Esophagus squamous epithelium (tissue), 5 donors: ENCODE measurements at regions not wholly inside any gene's neighbourhood (a gene's known extent, or its start where the extent isn't known, plus 50 kb on each side); places are given as distances from the start of the nearest gene placed in this dataset.

ENCODE experiments used
- DNase-seq: peaks from one replicate; lab custom pipeline; 2025; lab: John Stamatoyannopoulos, UW
- H3K27ac ChIP-seq, 4 donors: fragments of 200-600 bp; sonication (generic); one replicate each; pipeline ENCODE4 v1.5.1; 2016 to 2019; ENCODE audit warnings: mild to moderate bottlenecking in 1 of 4
- H3K27me3 ChIP-seq, 4 donors: fragments of 200-600 bp; sonication (generic); 1 replicate in 3 of 4; 2 replicates in 1 of 4; pipeline versions ENCODE4 v1.5.1 to v1.6.0; 2017 to 2021; ENCODE audit warnings: antibody characterized with exemption in 1 of 4
- H3K36me3 ChIP-seq, 3 donors: fragments of 200-600 bp; sonication (generic); one replicate each; pipeline ENCODE4 v1.5.1; 2016 to 2019
- H3K4me1 ChIP-seq, 3 donors: fragments of 200-600 bp; sonication (generic); one replicate each; pipeline ENCODE4 v1.5.1; 2017 to 2019
- H3K4me3 ChIP-seq, 4 donors: fragments of 200-600 bp; sonication (generic); 1 replicate in 3 of 4; 2 replicates in 1 of 4; pipeline ENCODE4 v1.5.1; 2016 to 2019; ENCODE audit warnings: mild to moderate bottlenecking in 2 of 4, moderate library complexity in 1 of 4
- H3K9me3 ChIP-seq, 3 donors: fragments of 200-600 bp; sonication (generic); one replicate each; pipeline ENCODE4 v1.5.1; 2016 to 2019
- POLR2A ChIP-seq, 4 donors: fragments of 450-650 bp; IDR thresholded peaks; one replicate each; pipeline ENCODE4 v1.6.1; 2017; ENCODE audit warnings: antibody characterized with exemption in 4 of 4, mild to moderate bottlenecking in 4 of 4, moderate library complexity in 3 of 4
- WGBS, 2 donors: methylation state at CpG; one replicate each; pipeline ENCODE4 v1.1.5; 2018; 5-methylcytosine and 5-hydroxymethylcytosine counted together
- intact Hi-C: fragments of 100-400 bp; cut with DNase I; formaldehyde crosslinking; loops from one replicate; pipeline ENCODE4 v1.15.0; 2022
- TF ChIP-seq, protein P1 (sequence below), 6 experiments: fragments of 450-650 bp in 4 of 6; fragments of 200-600 bp in 2 of 6; sonication (generic) in 2 of 6; IDR thresholded peaks; one replicate each; pipeline ENCODE4 v1.5.1; 2016 to 2019; ENCODE audit warnings: antibody characterized with exemption in 6 of 6, mild to moderate bottlenecking in 4 of 6, moderate library complexity in 4 of 6
- donor health status: DM: yes; HTN: yes; CAD: no.

- WGBS, 2 donors: 75 to 86% methylated on average over 2 of the region's 2 CpGs
- H3K4me3 ChIP-seq: no peak overlapping the region
- H3K27ac ChIP-seq: no peak overlapping the region
- peaks cover 0 to 21% (median 0%) of the 10 kb centered on the region in 4 donors for H3K27me3 ChIP-seq
- no peaks in the 10 kb centered on the region for H3K36me3 ChIP-seq
- intact Hi-C loops: no loop called here
- no peaks in the 10 kb centered on the region for H3K9me3 ChIP-seq
- no peak for DNase-seq
- H3K4me1 ChIP-seq: no peaks in the 10 kb centered on the region
- TF ChIP-seq POLR2A (IDR thresholded peaks at IDR 0.05): no peak
- TF ChIP-seq, protein P1, sequence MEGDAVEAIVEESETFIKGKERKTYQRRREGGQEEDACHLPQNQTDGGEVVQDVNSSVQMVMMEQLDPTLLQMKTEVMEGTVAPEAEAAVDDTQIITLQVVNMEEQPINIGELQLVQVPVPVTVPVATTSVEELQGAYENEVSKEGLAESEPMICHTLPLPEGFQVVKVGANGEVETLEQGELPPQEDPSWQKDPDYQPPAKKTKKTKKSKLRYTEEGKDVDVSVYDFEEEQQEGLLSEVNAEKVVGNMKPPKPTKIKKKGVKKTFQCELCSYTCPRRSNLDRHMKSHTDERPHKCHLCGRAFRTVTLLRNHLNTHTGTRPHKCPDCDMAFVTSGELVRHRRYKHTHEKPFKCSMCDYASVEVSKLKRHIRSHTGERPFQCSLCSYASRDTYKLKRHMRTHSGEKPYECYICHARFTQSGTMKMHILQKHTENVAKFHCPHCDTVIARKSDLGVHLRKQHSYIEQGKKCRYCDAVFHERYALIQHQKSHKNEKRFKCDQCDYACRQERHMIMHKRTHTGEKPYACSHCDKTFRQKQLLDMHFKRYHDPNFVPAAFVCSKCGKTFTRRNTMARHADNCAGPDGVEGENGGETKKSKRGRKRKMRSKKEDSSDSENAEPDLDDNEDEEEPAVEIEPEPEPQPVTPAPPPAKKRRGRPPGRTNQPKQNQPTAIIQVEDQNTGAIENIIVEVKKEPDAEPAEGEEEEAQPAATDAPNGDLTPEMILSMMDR (IDR thresholded peaks at IDR 0.05): no peak
These were observed 124.1 kb upstream of the SORCS3 start for GRCh38 chr10:104516986-104517385.

DNA sequence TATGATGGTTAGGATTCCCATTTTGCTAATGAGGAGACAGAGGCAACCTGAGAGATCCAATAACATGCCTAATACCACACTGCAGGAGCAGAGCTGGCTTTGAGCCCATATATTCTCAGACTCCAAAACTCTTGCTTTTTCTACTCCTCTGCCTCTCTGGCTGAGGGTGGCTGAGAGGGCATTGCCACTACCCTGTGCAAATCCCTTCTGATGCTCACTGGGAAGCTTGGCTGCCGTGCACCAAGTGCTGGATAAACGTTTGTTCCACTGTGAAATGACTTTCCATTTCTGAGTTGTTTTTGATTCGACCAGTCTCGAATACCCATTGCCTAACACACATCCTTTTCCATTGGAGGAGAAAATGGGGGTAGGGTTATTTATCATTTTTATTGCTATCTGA lies 123.1 kb upstream of the SORCS3 start:
- WGBS, 2 donors: 57 to 67% methylated on average over 4 of the region's 4 CpGs
- intact Hi-C loops: no loop called here
- no peaks in the 10 kb centered on the region for H3K9me3 ChIP-seq
- H3K27ac ChIP-seq: no peak overlapping the region
- no peaks in the 10 kb centered on the region for H3K4me1 ChIP-seq
- H3K4me3 ChIP-seq: no peak overlapping the region
- peaks cover 0 to 13% (median 0%) of the 10 kb centered on the region in 4 donors for H3K27me3 ChIP-seq
- no peaks in the 10 kb centered on the region for H3K36me3 ChIP-seq
- DNase-seq: no peak
- no peak for TF ChIP-seq POLR2A (IDR thresholded peaks at IDR 0.05)
- TF ChIP-seq, protein P1 (IDR thresholded peaks at IDR 0.05): no peak

DNA sequence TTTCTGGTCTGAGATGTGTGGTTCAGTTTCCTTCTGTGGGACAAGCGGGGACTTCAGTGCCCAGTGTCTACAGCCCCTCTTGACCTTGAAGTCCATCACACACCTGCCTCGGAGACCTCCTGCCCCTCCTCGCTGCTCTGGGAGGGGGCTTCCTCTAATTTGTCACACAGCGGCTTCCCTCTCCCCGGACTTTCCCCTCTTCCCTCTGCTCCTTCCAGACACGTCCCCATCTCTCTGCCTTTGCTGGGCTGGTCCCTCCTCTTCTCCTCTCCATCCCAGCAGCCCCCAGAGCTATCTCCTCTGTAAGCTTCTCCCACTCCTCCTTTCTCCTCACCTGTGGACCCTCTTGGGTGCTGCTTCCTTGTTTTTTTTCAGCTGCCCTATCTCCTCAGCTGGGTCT lies 122.2 kb upstream of the SORCS3 start:
- Histone ChIP-seq H3K27me3 (peaks cover 0 to 13% (median 0%) of the 10 kb centered on the region in 4 donors), H3K9me3 (no peaks in the 10 kb centered on the region), H3K36me3 (no peaks in the 10 kb centered on the region), H3K4me3 (no peak overlapping the region), H3K4me1 (no peaks in the 10 kb centered on the region), H3K27ac (no peak overlapping the region)
- TF ChIP-seq POLR2A (IDR thresholded peaks at IDR 0.05): no peak
- TF ChIP-seq, protein P1 (IDR thresholded peaks at IDR 0.05): no peak
- intact Hi-C loops: no loop called here
- no peak for DNase-seq
- WGBS, 2 donors: 76 to 78% methylated on average over 6 of the region's 6 CpGs

GRCh38 chr10:104520653-104521052 lies 120.4 kb upstream of the SORCS3 start:
- no peaks in the 10 kb centered on the region for H3K9me3 ChIP-seq
- peaks cover 0 to 8% (median 0%) of the 10 kb centered on the region in 4 donors for H3K27me3 ChIP-seq
- TF ChIP-seq, protein P1 (IDR thresholded peaks at IDR 0.05): no peak
- no peak for TF ChIP-seq POLR2A (IDR thresholded peaks at IDR 0.05)
- H3K4me1 ChIP-seq: no peaks in the 10 kb centered on the region
- H3K4me3 ChIP-seq: no peak overlapping the region
- no peak overlapping the region for H3K27ac ChIP-seq
- 78 to 87% methylated on average over 9 to 11 of the region's 11 CpGs for WGBS, 2 donors
- DNase-seq: no peak
- H3K36me3 ChIP-seq: no peaks in the 10 kb centered on the region
- intact Hi-C loops: no loop called here

DNA sequence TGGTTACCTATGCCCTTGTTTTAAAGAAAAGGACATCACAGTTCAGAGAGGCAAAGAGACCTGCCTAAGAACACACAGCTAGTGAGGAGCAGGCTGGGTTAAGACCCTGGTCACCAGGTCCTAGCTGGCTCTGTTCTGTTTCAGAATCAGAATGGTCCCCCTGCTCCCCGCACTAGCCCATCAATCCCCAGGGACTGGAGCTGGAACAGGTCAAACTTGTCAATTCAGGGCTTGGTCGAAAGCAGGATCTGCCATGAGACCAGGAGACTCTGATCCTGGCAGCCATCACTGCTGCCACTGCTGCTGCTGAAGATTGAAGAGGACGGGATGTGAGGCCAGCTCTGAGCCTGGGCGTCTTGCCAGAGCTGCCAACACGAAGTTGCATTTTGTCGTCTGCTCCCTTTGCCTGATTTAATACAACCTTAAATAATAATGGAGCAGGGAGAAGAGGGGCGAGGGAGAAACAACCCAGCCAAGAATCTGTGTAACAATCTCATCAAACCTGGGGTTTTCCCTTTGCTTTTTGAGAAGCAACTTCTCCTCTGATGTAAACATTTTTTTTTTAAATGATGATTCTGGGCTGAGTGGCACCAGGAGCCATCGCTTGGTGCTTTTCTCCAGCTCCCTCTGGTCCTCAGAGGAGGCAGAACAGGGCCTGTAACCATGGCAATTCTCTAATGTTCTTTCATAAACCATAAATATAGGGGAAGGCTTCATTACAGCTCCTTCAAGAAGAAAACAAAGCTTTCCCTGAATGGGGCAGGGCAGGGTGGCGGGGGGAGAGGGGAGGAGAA lies 119.0 kb upstream of the SORCS3 start:
- no peak for DNase-seq
- Histone ChIP-seq H3K4me1 (no peaks in the 10 kb centered on the region), H3K36me3 (no peaks in the 10 kb centered on the region), H3K9me3 (no peaks in the 10 kb centered on the region), H3K27ac (no peak overlapping the region), H3K27me3 (peaks cover 0 to 8% (median 0%) of the 10 kb centered on the region in 4 donors), H3K4me3 (no peak overlapping the region)
- intact Hi-C loops: no loop called here
- 25 to 31% methylated on average over 8 of the region's 9 CpGs for WGBS, 2 donors
- TF ChIP-seq POLR2A (IDR thresholded peaks at IDR 0.05): no peak
- TF ChIP-seq, protein P1 (IDR thresholded peaks at IDR 0.05): no peak
